ENCODE measurements at regions not wholly inside any gene's neighbourhood (a gene's known extent, or its start where the extent isn't known, plus 50 kb on each side); places are given as distances from the start of the nearest gene placed in this dataset.

DNA sequence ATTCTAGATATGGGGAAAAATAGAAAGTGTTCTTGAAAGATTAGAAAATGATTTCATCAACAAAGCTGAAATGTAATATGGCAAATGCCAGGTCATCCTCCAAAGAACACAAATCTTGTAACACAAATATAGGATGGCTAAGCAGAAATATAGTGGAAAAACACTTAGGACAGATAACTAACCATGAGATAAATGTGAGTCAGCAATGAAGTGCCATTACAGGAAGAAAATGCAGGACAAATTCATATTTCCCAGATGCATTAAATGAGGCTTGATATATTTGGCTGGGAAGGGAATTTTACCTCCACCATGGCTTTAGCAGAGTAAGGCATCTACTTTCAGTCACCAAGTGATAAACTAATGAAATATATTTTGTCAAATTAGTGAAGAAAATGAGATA, 92.8 kb upstream of the SEMA6D start:
- Histone ChIP-seq H3K36me3 (ENCODE audit: control insufficient read depth in 4 of 4, insufficient read depth in 3 of 4, low read depth in 1 of 4, low read length in 3 of 4) (no peaks in the 10 kb centered on the region), H3K27me3 (ENCODE audit: control insufficient read depth in 4 of 4, insufficient read depth in 4 of 4, low read length in 3 of 4) (peaks cover 0 to 4% (median 0%) of the 10 kb centered on the region in 4 donors), H3K9me3 (ENCODE audit: control insufficient read depth in 4 of 4, low read length in 3 of 4) (no peaks in the 10 kb centered on the region), H3K27ac (ENCODE audit: low read depth in 1 of 2, low read length in 2 of 2) (no peak overlapping the region), H3K9ac (ENCODE audit: low read depth in 1 of 2, low read length in 2 of 2) (no peak overlapping the region), H3K4me3 (ENCODE audit: low read depth in 1 of 3, low read length in 3 of 3) (no peak overlapping the region), H3K4me1 (ENCODE audit: control insufficient read depth in 4 of 4, insufficient read depth in 4 of 4, low read length in 3 of 4) (no peaks in the 10 kb centered on the region)
- TF ChIP-seq HNF4A (conservative IDR thresholded peaks at IDR 0.05) (no peak), RXRA (IDR thresholded peaks at IDR 0.05) (no peak), EGR1 (IDR thresholded peaks at IDR 0.05; ENCODE audit: low read depth in 2 of 2) (no peak), GABPA (IDR thresholded peaks at IDR 0.05 in 1 of 2, conservative IDR thresholded peaks at IDR 0.05 in 1 of 2) (no peak), SP1 (IDR thresholded peaks at IDR 0.05) (no peak), FOXA1 (IDR thresholded peaks at IDR 0.05) (no peak), MAX (IDR thresholded peaks at IDR 0.05) (no peak), TAF1 (conservative IDR thresholded peaks at IDR 0.05) (no peak), HNF4G (IDR thresholded peaks at IDR 0.05) (no peak), FOXA2 (IDR thresholded peaks at IDR 0.05) (no peak), RAD21 (IDR thresholded peaks at IDR 0.05) (no peak), NR2F2 (IDR thresholded peaks at IDR 0.05) (no peak), YY1 (IDR thresholded peaks at IDR 0.05) (no peak)
- TF ChIP-seq, protein P1, sequence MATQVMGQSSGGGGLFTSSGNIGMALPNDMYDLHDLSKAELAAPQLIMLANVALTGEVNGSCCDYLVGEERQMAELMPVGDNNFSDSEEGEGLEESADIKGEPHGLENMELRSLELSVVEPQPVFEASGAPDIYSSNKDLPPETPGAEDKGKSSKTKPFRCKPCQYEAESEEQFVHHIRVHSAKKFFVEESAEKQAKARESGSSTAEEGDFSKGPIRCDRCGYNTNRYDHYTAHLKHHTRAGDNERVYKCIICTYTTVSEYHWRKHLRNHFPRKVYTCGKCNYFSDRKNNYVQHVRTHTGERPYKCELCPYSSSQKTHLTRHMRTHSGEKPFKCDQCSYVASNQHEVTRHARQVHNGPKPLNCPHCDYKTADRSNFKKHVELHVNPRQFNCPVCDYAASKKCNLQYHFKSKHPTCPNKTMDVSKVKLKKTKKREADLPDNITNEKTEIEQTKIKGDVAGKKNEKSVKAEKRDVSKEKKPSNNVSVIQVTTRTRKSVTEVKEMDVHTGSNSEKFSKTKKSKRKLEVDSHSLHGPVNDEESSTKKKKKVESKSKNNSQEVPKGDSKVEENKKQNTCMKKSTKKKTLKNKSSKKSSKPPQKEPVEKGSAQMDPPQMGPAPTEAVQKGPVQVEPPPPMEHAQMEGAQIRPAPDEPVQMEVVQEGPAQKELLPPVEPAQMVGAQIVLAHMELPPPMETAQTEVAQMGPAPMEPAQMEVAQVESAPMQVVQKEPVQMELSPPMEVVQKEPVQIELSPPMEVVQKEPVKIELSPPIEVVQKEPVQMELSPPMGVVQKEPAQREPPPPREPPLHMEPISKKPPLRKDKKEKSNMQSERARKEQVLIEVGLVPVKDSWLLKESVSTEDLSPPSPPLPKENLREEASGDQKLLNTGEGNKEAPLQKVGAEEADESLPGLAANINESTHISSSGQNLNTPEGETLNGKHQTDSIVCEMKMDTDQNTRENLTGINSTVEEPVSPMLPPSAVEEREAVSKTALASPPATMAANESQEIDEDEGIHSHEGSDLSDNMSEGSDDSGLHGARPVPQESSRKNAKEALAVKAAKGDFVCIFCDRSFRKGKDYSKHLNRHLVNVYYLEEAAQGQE (IDR thresholded peaks at IDR 0.05) = no peak
- TF ChIP-seq, protein P2, sequence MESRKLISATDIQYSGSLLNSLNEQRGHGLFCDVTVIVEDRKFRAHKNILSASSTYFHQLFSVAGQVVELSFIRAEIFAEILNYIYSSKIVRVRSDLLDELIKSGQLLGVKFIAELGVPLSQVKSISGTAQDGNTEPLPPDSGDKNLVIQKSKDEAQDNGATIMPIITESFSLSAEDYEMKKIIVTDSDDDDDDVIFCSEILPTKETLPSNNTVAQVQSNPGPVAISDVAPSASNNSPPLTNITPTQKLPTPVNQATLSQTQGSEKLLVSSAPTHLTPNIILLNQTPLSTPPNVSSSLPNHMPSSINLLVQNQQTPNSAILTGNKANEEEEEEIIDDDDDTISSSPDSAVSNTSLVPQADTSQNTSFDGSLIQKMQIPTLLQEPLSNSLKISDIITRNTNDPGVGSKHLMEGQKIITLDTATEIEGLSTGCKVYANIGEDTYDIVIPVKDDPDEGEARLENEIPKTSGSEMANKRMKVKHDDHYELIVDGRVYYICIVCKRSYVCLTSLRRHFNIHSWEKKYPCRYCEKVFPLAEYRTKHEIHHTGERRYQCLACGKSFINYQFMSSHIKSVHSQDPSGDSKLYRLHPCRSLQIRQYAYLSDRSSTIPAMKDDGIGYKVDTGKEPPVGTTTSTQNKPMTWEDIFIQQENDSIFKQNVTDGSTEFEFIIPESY (IDR thresholded peaks at IDR 0.05) = no peak
- TF ChIP-seq, protein P3, sequence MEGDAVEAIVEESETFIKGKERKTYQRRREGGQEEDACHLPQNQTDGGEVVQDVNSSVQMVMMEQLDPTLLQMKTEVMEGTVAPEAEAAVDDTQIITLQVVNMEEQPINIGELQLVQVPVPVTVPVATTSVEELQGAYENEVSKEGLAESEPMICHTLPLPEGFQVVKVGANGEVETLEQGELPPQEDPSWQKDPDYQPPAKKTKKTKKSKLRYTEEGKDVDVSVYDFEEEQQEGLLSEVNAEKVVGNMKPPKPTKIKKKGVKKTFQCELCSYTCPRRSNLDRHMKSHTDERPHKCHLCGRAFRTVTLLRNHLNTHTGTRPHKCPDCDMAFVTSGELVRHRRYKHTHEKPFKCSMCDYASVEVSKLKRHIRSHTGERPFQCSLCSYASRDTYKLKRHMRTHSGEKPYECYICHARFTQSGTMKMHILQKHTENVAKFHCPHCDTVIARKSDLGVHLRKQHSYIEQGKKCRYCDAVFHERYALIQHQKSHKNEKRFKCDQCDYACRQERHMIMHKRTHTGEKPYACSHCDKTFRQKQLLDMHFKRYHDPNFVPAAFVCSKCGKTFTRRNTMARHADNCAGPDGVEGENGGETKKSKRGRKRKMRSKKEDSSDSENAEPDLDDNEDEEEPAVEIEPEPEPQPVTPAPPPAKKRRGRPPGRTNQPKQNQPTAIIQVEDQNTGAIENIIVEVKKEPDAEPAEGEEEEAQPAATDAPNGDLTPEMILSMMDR (IDR thresholded peaks at IDR 0.05; ENCODE audit: low read depth, low read length, missing input control) = no peak
- TF ChIP-seq, protein P4, sequence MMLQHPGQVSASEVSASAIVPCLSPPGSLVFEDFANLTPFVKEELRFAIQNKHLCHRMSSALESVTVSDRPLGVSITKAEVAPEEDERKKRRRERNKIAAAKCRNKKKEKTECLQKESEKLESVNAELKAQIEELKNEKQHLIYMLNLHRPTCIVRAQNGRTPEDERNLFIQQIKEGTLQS (IDR thresholded peaks at IDR 0.05) = no peak
- DNase-seq (ENCODE audit: low spot score) = no peak

- H3K9me3 ChIP-seq (ENCODE audit: control insufficient read depth in 4 of 4, low read length in 3 of 4) = no peaks in the 10 kb centered on the region
- no peak overlapping the region for H3K27ac ChIP-seq (ENCODE audit: low read depth in 1 of 2, low read length in 2 of 2)
- H3K4me1 ChIP-seq (ENCODE audit: control insufficient read depth in 4 of 4, insufficient read depth in 4 of 4, low read length in 3 of 4) = no peaks in the 10 kb centered on the region
- H3K36me3 ChIP-seq (ENCODE audit: control insufficient read depth in 4 of 4, insufficient read depth in 3 of 4, low read depth in 1 of 4, low read length in 3 of 4) = no peaks in the 10 kb centered on the region
- no peak for DNase-seq (ENCODE audit: low spot score)
- H3K9ac ChIP-seq (ENCODE audit: low read depth in 1 of 2, low read length in 2 of 2) = no peak overlapping the region
- H3K4me3 ChIP-seq (ENCODE audit: low read depth in 1 of 3, low read length in 3 of 3) = no peak overlapping the region
- 64% methylated on average over 1 of the region's 1 CpG for WGBS
- H3K27me3 ChIP-seq (ENCODE audit: control insufficient read depth in 4 of 4, insufficient read depth in 4 of 4, low read length in 3 of 4) = peaks cover 0 to 4% (median 0%) of the 10 kb centered on the region in 4 donors
- TF ChIP-seq MAX (IDR thresholded peaks at IDR 0.05) = no peak
- no peak for TF ChIP-seq HNF4A (conservative IDR thresholded peaks at IDR 0.05)
- TF ChIP-seq JUND (IDR thresholded peaks at IDR 0.05) = no peak
- TF ChIP-seq SP1 (IDR thresholded peaks at IDR 0.05) = no peak
- TF ChIP-seq GABPA (IDR thresholded peaks at IDR 0.05 in 1 of 2, conservative IDR thresholded peaks at IDR 0.05 in 1 of 2) = no peak
- no peak for TF ChIP-seq RAD21 (IDR thresholded peaks at IDR 0.05)
- TF ChIP-seq, protein P2 (IDR thresholded peaks at IDR 0.05) = no peak
- TF ChIP-seq FOXA2 (IDR thresholded peaks at IDR 0.05) = no peak
- TF ChIP-seq FOXA1 (IDR thresholded peaks at IDR 0.05) = no peak
- no peak for TF ChIP-seq TAF1 (conservative IDR thresholded peaks at IDR 0.05)
- no peak for TF ChIP-seq RXRA (IDR thresholded peaks at IDR 0.05)
- TF ChIP-seq, protein P1 (IDR thresholded peaks at IDR 0.05) = no peak
- no peak for TF ChIP-seq EGR1 (IDR thresholded peaks at IDR 0.05; ENCODE audit: low read depth in 2 of 2)
These were observed 78.3 kb upstream of the SEMA6D start for GRCh38 chr15:47639042-47639441.
